Tongue (tissue), 1 donor: ENCODE measurements at regions not wholly inside any gene's neighbourhood (a gene's known extent, or its start where the extent isn't known, plus 50 kb on each side); places are given as distances from the start of the nearest gene placed in this dataset.
"Not testable (repeated sequence)": the region's sequence is repeated elsewhere in the genome, so short reads cannot be mapped to it uniquely, and the experiment has no call there.

ENCODE experiments used
- DNase-seq: peaks from one replicate; pipeline ENCODE4 v3.0.0-alpha.2; 2015

DNA sequence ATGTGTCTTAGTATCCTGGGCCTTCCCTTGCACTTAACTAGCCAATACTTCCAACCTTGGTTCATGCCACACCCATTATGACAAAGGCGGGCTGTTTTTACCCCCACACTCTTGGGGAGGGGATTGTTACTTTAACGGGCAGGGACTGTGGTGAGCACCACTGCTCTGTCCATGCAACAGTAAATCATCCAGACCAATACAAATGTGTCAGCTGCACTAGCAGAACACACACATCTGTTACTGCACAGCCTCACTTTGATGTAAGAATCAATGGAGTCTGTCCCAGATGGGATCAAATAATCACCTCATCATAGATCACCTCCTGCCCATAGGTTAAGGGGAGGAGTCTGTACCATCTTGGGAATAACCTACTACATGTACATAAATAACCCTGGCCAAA, 58.1 kb downstream of the NPAP1 start:
- no peak for DNase-seq

DNA sequence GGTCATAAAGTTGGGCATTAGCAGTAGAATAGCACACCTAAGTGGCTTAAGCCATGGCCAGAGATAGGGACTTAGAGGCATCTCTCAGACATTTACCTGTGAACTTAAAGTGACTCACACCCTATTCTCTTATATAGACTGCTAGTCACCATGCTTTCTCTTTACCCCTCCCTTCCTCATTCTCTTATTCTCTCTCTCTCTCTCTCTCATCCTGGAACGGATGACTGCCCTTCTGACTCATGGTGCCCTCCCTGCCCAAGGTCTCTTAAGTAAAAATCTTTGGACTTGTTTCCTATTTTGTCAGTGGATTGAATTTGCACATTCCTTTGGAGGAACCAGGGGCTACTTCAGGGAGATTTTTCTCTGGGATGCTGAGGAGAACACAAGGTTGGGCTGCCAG, 58.8 kb downstream of the NPAP1 start:
- DNase-seq, result no peak

DNA sequence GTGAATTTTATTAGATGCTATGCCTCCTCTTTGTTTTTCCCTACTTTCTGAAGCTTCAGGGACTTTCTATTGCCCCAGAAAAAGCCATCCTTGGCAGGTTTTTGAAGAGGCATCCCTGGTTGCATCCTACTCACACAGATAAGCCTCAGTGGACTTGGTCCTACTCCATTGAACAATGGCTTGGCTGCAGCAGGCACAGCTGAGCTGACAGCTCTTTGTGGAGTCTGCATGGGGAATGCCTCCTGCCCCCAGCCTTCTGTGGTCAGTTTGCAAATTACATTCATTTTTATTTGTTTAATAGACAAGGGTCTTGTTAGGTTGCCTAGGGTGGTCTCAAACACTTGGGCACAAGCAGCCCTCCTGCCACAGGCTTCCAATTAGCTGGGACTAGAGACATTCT, 69.7 kb downstream of the NPAP1 start:
- no peak for DNase-seq

DNA sequence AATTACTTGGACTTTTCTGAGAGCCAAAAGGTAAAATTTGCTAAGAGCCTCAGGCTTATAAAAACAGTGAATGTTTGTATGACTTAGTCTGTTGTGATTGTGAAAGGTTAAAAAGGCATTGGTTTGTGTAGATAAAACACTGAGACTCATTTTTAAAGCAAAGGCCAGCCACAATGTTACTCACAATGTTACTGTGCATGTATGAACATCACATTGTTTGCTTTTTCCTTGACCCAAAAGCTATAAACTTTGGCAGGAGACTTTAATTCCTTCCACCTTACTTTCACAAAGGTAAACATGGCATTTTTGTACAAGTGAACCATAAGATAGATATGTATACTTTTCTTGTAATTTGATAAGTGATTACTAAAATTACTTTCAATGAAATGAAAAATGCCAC, 70.5 kb downstream of the NPAP1 start:
- DNase-seq, result no peak

DNA sequence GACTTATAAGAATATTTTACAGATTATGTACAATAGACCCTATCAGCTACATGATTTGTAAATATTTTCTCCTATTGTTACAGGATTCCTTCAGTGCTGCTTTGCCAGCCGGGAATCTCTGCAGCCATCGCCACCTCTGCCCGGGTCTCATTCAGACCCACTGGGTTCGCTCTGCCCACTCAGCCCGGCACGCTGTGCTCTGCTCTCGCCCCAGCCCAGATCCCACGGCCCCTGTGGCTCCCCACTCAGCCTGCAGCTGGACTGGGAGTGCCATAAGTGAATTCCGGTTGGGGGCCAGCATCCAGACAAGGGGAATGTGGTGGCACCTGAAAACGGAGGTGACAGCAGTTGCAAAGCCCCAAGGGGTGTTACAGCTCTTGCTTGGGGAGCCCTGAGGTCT, 71.8 kb downstream of the NPAP1 start:
- no peak for DNase-seq

DNA sequence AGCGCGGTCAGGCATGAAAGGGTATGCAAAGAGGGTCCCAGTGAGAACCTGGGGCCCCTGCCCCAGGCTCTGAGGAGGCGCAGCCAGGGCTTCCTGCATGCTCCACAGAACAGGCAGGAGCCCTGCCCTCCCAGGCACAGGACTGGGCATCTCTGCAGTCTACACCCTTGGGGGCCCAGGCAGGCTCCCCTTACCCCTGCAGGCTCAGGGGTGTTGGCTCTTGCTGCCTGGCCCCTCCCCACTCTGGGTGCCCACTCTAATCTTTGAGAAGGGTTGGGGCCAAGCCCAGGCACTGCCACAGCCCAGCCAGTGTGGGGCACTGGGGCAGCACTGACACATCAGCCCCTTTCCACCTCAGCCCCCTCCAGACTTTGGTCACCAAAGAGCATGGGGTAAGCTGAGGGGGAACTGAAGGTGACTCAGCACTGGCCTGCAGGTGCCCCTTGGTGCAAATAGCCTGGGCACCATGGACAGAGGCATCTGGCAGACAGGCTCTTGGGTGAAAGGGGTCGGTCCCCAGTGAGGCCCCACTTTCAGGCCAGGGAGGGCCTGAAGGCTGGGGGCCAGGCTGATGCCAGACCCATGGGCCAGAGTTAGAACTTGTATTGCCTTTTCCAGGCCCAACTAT, 73.4 kb downstream of the NPAP1 start:
- no peak for DNase-seq

DNA sequence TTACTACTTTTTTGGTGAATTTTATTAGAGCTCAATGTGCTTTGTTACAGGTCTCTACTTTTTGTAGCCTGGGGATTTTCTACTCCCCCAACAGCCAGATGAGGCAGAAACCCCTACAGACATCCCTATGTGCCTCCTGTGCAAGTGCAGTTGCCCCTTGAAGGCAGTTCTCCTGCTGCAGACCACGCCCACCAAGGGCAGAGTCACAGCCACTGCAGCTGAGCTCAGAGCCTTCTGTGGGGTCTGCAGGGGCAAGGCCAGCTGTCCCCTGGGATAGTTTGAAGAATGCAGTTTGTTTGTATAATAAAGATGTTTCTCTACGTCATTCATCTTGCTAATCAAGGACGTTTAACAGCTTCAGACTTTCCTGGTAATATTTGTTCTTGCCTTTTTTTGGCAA, 76.8 kb downstream of the NPAP1 start:
- DNase-seq, result no peak

DNA sequence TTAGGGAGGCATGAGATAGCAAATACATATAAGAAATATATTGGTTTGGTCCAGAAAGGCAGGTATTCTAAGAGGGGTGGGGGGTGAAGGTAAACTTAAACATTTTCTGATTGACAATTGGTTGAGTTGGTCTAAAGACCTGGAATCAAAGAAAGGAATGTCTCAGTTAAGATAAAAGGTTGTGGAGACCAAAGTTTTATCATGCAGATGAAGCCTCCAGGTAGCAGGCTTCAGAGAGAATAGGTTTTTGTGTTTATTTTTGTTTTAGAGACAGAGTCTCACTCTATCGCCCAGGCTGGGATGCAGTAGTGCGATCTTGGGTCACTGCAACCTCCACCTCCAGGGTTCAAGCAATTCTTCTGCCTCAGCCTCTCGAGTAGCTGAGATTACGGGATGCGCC, 80.5 kb downstream of the NPAP1 start:
- no peak for DNase-seq

DNA sequence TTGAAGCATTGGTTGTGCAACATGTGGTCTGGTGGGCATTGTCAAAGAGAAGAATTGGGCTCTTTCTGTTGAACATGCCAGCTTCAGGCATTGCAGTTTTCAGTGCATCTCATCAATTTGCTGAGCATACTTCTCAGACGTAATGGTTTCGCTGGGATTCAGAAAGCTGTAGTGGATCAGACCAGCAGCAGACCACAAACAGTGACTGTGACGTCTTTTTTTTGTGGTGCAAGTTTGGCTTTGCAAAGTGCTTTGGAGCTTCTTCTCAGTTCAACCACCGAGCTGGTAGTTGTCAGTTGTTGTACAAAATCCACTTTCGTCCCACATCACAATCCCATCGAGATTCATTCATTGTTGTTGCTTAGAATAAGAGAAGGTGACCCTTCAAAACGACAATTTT, 84.5 kb downstream of the NPAP1 start:
- DNase-seq, result no peak

DNA sequence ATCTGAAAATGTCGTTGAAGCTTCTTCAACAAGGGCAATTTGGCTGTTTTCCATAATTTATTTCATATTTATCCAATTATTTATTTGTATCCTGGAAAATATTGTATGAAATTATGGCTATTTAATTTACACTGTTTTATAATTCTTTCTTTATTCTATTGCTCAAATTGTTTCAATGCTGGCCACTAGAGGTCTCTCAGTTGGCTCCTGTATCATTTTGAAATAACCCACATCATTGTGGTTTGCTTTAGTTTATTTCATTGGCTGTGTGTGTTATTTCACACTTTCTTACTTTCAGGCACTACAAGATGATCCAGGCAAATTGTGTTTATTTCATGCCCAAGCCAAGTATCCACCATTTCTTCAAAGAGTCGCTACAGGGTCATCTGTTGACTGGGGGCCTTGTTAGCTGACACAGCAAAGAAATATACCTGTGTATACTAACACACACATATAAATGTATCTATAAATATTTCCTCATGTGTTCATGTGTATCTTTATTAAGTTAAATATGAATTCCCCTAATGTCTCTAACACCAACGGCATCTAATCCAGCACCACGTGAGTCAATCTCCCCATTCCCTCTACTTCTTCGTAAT, 86.2 kb downstream of the NPAP1 start:
- peak; percentile 16 for DNase-seq

DNA sequence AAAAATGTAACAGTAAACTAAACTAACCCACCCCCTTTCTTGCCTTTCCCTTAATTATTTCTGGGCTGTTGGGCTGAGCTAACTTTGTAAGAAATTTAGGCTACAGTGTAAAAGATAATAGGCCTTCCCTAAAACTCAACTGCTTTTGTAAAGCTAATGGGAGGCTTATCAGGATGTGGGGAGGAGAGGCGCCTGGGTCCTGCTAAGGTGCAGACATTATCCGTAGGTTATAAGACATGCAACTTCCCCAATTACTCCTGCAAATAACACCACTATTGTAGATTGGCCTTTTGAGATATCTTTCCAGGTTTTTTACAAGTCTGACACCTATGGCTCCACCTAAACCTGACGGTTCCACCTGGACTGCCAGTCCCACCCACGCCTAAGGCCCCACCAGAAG, 88.3 kb downstream of the NPAP1 start:
- DNase-seq, result no peak

DNA sequence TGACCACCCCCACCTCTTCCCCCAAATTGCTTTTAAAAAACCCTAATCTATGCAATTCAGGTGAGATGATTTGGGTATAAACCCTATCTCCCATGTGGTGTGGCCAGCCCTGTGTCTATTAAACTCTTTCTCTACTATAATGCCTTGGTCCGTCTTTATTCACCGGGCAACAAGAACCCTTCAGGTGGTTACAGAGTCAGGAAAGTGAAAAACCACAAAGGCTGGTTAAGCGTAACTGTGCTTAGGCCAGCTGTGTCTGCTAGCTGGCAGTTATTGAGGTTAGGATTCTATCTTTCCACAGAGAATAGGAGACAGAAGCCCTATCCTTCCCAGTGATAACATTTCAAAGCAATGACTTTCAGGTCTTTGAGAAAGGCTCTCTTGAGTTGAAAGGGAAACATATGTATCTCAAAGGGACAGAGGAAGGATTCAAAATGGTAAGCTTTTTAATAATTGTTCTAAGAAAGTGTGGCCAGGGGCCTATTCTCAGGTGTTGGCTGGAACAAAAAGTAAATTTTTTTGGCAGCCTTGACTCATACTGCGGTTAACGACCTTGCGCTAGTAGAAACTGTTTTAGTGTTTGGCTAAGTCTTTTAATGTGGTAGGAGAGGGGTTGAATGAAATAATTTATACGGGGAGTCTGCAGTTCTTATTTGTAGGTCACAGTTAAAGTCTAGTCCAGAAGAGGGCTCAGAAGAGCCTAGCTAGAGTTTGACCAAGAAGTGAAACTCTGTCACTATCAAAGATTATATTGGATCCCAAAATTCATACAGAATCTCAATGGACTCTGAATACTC, 89.0 kb downstream of the NPAP1 start:
- no peak for DNase-seq

DNA sequence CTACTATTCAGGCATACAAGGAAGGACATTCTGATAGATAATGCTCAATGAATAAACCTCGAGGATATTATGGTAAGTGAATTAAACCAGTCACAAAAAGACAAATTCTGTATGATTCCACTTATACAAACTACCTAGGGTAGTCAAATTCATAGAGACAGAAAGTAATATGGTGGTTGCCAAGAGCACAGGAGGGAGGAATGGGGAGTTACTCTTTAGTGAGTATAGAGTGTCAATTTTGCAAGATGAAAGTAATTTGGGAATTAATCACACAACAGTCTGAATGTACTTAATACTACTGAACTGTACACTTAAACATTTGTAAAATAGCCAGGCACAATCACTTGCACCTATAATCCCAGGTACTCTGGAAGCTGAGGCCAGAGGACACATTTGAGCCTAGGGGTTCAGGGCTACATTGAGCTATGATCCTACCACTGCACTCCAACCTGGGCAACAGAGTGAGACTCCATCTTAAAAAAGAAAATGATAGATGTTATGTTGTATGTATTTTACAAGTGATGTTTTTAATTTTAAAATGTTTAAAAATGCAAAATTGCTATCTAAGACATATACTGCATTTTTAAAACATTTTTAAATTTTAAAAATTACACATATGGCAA, 91.0 kb downstream of the NPAP1 start:
- DNase-seq, result no peak

DNA sequence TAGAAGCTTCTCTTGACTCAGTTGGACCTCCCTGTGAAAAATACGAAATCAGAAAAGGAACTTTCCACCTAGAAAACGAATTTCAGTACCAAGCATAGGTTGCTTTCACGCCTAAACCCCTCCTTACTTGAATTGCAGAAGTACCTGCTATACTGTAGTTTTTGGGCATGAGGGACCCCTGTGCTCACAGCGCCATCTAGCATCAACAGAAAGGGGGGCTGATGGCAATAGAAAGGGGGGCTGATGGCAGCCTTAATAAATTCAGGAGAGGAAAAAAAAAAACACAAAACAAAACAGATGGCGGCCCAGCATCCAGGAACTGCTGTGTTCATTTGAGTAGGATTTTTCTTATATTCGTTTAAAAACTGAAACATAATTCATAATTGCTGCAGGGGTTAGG, 96.7 kb downstream of the NPAP1 start:
- DNase-seq, result no peak

DNA sequence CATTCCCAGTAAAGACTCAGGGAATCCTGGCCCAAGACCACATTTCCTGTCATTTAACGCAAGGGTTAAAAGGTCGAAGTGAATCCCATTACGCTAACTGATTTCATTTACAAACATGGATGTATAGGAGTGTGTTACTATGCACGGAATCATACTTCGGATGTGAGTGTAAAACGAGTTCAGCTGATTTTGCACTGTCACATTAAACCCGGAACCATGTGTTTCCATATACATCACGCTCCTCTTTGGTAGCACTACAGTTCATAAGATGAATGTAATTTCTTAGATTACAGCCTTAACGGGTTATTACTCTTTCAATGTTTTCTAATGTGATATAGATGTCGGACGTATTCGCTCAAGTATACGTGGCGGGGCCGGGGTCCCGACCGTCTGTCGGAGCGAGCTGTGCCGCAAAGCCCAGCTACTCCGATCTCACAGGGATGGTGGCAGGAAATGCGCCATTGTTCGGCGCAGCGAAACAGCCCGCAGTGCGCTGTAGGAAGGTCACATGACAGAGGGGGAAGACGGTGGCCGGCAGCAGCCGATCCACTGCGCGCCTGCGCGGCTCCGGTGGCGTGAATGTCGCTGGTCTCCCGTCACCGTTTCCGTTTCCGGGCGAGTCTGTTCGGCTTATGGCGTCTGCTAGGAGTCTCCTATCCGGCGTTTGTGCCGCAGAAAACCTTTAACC, 97.3 kb downstream of the NPAP1 start:
- peak; percentile 95 for DNase-seq

DNA sequence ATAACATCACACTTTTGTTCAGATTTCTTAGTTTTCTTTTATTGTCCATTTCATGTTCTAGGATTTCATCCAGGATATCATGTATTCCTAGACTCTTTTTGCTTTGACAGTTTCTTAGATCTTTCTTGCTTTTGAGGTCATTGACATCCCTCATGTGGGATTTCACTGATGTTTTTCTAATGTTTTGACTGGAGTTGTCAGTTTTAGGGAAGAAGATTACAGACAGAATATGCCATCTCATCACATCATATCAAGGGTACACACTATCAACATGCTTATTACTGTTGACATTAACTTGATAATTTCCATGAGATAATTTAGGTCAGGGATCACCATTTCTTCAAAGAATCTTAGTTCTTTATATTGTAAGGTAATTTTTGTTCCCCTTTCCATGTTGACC, 101.7 kb downstream of the NPAP1 start:
- DNase-seq, result no peak

DNA sequence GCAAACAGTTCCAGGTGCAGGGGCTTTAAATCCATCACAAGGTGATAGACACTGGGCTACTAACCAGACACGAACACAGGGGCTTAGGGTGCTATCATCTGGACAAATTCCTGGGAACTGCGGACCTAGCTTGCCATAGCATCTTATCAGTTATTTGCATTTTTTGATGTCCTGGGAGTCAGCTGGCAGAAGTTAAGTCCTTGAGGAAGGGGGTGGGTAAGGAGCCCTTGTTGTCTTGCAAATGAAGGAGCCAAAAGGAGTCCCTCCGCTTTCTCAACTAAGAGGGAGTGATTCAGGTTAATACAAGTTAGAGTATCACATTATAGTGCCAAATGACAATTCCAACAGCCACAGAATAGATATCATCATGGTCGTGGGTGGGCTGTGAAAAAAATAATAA, 108.9 kb downstream of the NPAP1 start:
- DNase-seq, result no peak

DNA sequence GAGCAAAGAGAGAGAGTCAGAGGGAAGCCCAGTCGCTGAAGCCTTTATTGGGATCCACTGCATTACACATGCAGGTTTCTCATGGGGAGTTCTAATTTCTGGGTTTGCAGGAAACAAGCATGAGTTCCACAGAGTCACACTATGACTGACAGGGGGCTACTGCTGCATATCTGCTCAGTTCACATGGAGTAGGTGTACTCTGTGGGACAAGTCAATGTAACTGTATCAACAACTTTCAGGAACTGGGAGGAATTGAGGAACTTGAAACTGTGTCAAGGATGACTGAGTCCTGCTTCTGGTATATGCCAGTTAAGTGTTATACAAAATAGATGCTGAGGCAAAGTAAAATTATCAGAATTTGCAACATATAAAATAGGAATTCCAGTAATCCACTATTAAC, 110.8 kb downstream of the NPAP1 start:
- DNase-seq, result no peak

DNA sequence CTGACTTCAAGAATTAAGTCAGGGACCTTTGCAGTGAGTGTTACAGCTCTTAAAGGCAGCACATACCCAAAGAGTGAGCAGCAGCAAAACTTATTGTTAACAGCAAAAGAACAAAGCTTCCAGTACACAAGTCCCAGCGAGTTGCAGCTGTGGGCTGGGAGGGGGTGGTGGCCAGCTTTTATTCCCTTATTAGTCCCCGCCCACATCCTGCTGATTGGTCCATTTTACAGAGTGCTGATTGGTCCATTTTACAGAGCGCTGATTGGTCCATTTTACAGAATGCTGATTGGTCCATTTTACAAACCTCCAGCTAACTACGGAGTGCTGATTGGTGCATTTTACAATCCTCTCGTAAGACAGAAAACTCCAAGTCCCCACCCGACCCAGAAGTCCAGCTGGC, 127.0 kb downstream of the NPAP1 start:
- not testable (repeated sequence) for DNase-seq

DNA sequence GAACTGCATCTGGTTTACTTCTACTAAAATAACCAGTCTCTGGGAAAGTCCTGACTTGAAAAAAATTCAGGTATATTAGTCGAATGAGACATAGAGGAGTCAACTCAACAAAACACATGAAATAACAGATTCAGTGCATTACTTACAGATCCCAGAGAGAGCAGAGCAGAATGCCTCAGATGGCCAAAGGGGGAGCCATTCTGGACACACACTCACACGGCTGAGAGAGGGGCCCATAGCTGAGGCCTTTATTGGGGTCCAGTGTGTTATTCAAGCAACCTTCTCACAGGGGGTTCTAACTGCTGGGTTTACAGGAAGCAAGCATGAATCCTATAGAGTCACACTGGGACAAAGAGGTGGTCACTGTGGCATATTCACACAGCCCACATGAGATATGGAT, 135.1 kb upstream of the SNRPN start:
- no peak for DNase-seq

DNA sequence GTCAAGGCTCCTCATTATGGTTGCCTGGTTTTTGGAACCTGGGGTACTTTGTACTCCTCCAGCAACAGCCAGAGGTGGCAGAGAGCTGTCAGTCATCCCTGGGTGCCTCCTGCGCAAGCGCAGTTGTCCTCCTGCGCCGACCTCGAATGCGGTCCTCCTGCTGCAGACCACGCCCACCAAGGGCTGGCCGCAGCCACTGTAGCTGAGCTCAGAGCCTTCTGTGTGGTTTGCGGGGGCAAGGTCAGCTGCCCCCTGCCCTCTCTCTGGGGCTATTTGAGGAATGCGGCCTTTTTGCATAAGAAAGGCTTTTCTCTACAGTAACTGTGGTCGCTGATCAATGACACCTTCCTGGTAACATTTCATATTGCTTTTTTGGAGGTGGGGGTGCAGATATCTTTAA, 131.3 kb upstream of the SNRPN start:
- peak; percentile 61 for DNase-seq

DNA sequence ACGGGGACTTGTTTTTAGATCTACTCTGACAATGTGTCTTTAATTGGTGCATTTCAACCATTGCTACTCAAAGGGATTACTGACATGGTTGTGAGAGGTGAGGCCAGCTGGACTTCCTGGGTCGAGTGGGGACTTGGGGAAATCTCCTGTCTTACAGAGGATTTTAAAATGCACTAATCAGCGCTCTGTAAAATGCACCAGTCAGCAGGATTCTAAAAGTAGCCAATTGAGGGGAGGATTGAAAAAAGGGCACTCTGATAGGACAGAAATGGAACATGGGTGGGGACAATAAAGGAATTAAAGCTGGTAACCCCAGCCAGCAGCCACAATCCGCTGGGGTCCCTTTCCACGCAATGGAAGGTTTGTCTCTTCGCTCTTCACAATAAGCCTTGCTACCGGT, 122.5 kb upstream of the SNRPN start:
- no peak for DNase-seq

DNA sequence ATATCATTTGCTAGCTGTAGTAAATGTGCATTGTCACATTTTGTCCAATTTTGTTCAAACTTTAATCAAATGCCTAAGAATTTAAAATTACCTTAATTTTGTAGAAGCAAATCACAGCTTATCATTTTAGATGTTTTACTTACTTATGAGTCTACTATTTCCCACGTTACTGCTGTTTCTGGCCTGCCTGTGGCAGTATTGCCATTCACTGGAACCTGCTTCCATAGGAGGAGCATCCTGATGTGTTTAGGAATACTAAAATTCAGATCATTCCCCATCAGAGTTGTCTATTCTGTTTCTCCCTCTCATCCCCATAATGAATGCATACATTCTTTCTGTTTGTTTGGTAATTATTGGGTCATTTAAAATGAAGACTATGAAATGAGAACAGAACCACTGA, 119.5 kb upstream of the SNRPN start:
- DNase-seq, result no peak
